Stimulated activated CD4-positive, alpha-beta T cell treated with anti-CD3 and anti-CD28 coated beads, Interleukin-2, amount 100 ng/mL, for 4 hours (primary cell): ENCODE measurements at regions not wholly inside any gene's neighbourhood (a gene's known extent, or its start where the extent isn't known, plus 50 kb on each side); places are given as distances from the start of the nearest gene placed in this dataset.

Experiments
- DNase-seq: peaks from one replicate; pipeline ENCODE4 v3.0.0-alpha.2; 2020; ENCODE audit warnings: low read depth

DNA sequence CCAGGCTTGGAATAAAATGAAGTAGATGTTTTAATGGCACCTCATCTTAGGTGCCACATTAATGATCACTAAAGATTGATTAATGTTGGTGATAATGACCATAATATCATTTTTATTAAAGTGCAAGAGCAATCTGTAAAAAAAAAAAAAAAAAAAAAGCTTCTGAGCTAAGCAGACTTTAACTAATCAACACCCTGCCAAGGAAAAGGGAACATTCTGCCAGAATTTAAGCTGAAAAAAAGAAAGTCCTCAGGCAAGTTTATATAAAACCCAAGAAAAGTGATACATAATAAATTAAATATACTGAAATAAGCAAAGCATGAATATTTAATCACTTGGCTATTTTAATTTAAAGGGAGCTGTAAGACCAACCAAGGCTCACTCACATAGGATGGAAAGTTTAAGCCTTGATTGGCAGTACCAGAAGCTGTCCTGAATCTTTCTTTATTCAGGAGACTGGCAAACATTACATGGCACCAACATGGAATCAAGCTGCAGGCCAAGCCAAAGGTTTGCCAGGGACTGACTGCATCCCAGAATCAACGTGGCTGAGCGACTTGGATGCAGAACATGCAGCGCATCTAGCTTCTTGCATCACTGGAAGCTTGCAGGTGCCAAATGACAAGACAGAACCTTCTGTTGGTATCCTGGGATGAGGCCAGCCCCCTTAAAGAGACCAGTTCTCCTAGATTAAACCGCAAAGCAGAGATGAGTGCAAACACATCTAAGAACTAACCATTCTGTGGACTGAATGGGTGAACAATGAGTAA is 413.6 kb downstream of the ENC1 start:
- DNase-seq: no peak

DNA sequence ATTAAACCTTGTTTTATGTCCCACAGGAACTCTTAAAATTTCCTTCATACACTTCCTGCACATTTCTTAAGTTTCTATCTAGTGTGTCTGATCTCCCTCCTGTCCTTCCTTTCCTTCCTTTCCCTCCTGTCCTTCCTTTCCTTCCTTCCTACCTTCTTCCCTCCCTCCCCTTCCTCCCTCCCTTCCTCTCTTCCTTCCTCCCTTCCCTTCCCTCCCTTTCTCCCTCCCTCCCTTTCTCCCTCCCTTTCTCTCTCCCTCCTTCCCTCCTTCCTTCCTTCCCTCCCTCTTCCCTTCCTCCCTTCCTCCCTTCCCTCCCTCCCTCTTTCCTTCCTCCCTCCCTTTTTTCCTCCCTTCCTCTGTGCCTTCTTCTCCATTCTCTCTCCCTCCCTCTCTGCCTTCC is 414.9 kb downstream of the ENC1 start:
- no peak for DNase-seq

DNA sequence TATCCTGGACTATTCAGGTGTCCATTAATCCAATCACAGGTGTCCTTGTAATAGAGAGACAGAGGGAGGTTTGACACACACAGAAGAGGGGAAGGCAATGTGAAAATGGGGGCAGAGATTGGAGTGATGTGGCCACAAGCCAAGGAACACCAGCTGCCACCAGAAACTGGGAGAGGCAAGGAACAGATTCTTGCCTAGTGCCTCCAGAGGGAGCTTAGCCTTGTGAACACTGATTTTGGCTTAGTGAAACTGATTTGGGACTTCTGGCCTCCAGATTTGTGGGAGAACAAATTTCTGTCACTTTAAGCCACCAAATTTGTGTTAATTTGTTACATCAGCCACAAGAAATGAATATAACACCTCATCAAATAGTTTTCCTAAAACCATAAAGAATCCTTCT is 416.2 kb downstream of the ENC1 start:
- no peak for DNase-seq

DNA sequence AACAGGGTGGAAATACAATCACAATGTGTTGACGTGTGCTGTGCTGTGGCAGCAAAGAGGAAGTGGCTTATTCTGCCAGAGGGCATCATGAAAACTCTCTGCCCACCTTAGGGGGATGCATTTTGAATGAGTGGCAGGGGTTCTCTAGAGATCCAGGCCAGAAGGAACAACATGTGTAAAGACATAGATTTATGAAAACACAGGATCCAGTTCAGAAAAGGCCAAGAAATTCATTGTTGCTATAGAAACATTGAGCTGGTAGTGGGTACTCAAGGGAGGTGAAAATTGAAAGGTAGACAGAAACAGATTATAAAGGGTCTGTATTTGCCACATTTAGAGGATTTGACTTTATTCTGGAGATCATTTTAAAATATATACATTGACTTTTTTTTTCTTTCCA is 417.7 kb downstream of the ENC1 start:
- no peak for DNase-seq

DNA sequence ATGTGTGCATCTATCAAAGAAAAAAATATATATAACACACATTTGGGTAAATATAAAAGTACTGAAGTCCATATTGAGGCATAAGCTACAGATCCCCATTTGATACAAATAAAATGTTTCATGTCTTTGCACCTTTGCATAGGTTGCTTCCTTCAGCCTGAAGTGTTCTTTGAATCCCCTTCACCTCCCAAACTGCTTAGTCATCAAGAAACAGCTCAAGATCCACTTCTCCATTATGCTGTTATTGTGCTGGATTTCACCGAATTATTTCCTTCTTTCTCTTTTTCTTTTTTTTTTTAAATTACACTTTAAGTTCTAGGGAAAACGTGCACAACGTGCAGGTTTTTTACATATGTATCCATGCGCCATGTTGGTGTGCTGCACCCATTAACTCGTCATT is 419.1 kb downstream of the ENC1 start:
- no peak for DNase-seq

DNA sequence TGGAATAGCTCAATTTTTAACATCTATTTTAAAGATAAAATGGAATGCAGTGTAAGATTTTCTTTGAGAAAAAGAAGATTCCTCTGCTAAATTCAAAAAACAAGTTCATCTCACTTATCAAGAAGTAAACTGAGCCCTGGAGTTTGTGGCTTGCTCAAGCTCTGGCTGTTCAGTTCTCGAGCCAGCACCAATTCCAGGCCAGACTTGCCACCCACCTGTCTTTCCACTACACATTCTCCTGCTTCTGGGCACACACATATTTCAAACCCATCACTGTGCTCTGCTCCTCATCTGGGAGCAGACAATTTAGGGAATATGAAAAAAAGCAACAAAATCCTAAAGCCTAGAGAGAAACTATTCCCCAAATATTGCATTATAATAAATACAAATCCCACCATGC is 424.5 kb downstream of the ENC1 start:
- no peak for DNase-seq

DNA sequence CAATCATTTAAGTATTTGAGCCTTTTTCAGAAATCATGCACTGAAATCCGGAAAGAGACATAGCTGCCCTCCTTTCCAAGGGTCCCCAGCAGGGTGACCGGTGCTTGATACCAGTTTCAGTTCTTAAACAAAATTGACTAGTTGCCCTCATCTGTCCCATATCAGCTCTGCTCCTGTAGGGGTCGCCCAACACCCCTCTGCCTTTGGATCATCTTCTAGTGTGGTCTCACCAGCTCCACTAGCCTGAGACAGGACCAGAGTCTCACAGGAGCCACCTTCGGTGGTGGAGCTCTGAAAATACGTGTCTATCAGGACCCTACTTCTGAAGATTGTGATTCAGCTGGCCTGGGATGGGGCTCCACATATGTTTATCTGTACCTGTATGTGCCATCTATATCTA is 428.2 kb downstream of the ENC1 start:
- DNase-seq: no peak

DNA sequence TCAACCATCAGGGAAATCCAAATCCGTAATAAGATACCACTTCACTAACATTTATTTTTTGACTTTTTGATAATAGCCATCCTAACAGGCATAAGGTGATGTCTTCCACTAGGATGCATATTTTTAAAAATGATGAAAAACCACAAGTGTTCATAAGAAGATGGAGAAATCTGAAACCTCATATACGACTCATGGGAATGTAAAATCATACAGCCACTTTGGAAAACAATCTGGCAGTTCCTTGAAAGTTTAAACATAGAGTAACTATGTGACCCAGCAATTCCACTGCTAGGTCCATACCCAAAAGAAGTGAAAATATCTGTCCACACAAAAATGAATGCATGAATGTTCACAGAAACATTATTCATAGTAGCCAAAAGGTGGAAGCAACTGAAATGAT is 431.0 kb downstream of the ENC1 start:
- DNase-seq: no peak

DNA sequence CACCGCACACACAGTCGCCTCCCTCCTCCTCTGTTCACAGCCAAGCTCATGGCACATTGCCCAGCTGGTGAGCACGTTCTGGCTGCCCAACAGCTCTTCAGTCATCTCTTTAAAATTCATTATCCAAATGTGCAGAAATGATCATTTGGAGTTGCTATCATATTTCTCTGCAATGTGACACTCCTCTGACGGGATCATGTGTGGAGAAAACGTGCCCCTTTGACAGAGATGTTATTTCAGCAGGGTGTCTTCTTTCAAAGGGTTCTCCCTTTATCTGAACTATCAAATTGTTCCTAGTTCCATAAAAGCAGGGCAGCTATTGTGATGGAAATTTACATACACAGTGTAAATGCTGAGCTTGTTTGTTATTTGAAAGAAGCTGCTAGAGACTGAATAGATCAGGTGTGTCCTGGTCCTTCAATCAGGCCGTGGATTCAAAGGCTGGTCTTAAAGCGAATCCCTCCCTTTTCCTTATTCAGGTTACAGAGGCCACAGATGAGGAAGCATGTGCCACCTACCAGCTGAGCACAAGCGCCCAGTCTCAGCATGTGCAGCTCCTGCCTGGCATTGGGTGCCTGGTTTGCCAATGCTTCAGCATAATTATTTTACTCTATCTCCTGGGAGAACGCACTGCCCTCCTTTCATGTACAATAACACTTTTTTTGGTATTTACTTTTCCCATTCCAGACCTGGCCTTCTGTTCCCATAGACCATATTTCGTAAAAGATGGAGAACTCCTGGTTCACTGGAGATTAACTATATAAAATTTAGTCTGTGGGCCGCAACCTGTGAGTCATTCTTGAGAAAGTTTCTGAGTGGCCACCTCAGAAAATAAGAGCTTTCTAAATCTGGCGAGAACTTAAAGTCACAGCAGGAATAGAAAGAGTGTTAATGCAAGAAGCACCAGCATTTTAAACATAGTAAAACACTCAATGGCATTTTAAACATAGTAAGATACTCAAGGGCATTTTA is 433.7 kb downstream of the ENC1 start:
- no peak for DNase-seq

DNA sequence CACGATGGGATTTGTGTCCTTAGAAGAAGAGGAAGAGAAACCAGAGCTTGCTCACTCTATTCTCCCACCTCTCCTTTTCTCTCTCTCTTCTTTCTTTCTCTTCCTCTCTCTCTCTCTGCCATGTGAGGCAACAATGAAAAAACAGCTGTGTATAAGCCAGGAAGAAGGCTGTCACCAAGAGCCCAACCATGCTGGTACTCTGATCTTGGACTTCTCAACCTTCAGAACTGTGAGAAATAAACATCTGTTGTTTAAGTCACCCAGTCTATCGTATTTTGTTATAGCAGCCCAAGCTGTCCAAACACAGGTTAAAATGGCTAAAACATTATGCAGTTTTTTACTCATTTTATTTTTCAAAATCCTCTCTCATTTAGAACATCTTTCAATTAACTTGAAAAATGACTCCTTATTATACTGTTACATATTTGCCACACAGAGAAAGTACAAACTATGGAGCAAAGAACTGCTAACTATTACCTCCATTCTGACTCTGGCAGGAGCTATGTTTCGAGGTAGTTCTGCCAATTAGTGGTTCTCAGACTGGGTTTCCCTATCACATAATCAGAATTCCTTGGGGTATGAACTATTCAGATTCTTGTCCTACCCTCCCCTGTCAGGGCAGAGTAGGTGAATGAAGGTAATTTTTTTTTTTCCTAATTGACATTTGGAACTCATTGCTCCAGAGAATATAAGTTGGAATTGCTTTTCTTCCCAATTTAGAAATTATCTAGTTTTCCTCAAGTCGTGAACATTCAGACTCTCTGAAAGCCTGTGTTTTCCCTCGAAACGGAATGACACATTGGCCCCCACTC is 434.6 kb downstream of the ENC1 start:
- DNase-seq: no peak

DNA sequence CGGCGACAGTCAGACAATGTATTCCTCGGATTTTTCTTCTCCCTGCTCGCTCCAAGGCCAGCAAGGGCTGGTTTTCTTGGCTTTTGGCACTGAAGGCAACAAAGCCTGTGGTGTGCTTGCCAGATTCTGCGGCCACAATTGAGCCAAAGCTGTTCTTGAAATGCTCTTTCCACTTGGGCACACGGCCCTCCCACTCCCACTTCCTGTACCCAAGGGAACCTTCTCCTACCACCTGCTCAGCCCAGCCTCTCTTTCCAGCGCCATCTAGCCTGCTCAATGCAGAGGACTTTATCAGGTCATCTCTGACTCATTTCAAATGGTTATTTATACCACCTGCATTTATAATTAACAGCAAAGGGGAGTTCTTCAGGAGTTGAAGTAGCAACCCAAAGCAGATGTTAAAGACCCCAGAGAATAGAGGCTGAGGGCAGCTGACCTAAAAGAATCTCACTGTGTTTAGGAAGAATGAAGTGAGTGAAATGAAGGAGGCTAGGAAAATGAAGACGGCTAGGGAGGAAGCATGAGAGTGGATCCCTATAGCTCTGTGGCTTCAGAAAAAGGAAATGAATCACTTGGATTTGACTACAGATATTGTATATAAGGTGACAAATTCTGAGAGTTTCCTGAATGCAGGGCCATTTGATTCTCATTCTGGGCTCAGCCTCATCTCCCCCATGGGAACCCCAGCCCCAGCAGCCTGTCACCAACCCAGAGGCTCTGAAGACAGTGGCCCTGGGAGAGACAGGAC is 439.0 kb downstream of the ENC1 start:
- DNase-seq: no peak

DNA sequence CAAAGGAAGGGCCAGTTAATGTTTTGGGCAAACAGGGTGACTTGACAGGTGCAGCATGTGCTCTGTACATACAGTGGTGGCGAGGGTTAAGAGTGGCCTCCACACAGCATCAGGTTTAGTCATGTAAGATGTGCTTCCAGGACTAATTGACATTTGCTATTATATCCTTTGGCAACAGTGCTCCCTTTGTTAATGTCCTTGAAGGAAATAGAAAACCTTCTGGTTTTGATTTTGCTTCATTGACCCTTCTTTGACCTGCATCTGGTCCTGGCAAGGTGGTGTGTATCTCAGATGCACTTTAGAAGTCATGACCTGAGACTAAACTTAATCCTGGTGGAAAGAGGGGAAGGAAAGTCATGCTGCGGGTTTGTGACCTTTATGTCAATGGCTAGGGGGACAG is 440.0 kb downstream of the ENC1 start:
- DNase-seq: no peak

DNA sequence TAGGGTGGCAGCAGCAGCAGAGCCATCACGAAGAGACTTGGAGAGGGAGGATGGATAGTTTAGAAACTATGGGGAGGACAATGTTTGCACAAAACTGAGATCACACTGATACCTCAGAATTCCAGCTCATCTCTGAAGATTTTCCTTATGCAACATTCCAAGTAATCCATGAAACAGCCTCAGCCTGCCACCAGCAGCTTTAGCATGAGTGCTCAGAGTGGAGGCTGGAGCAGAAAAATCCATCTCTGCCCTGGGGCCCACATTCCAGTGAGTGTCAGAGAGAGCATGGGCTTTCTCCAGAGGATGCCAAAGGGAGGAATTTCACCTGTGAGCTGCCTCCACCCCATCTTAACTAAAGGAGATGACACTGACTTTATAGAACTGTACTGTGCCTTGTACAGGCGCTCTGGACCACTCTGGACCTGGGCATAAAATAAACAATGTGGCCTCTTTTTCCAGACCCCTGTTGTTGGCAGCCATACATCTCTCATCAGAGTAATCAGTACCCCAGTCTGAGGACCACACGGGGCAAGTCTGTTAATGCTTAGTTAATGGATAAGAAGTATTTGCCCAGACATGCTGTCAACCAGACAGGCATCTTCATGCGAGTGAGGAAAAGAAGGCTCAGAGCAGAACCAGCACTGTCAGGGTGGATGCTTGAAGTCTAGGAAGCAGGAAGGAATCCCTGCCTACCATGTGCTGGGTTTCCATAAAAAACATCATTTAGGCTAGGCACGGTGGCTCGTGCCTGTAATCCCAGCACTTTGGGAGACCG is 440.9 kb downstream of the ENC1 start:
- DNase-seq: no peak

DNA sequence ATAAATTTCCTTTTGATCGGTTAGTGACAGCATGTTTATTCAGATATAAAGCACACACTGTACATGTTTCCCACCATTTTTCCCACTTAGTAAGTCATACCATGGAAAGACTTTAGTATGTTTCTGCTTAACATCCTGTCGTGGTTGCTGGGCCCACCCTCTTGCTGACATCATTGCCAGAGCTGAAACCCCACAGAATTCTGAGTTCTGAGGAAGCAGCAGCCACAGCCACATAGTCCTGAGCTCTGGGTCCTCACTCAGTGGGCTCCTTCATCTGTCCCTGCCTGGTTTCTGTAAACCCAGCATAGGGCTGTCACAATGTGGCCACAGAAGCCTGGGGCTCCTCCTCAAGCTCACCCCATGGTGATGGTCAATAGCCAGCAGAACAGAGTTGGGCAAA is 441.5 kb downstream of the ENC1 start:
- DNase-seq: no peak

DNA sequence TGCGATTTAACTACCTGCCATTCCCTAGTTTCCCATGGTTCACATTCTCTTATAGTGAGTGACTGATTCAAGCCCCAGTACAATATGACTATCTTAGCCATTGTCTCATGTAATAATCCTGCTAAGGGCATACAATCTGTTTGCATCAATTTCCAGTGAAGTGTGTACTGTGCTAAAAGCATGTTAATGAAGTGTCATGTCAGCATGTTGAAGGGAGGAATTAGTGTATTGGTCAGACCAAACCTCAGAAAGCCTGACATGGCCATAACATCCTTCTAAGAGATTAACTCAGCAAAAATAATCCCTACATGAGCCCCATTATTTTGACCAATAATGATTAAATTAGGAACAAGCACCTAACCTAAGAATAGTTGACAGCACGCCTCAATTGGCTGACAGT is 442.4 kb downstream of the ENC1 start:
- DNase-seq: no peak

DNA sequence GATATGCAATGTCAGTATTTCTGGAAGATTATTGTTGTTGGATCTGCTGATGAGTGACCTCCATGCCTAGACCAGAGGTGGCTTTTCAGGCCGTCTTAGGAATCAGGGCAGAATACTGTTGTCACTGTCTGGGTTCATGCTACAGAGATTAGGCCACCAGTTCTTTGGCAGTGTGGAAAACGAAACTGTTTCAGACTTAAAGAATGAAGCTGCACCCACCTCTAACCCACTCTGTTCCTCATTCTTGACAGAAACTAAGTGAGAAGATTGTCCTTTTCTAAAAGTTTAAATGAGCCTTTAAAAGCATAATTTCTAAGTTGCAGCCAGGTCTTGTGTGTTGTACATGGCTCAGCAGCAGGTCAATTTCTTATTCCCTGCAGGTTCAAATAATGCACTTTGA is 444.3 kb downstream of the ENC1 start:
- no peak for DNase-seq

DNA sequence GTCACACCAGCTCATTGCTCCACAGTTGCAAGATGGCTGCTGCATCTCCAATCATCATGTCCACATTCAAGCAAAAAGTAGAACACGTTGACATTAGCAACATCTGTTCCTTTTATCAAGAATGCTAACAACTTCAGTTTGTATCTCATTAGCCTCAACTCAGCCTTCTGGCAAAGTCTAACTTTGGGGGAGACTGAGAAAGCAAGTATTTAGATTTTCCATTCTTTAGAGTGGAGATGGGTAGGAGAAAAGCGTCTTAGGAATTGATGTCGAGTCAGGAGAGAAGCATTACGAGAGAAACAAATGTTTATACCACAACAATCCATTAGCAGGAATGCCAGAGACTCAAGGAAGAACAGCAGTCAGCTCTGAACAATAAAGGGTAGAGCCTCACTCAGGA is 446.3 kb downstream of the ENC1 start:
- DNase-seq: no peak

DNA sequence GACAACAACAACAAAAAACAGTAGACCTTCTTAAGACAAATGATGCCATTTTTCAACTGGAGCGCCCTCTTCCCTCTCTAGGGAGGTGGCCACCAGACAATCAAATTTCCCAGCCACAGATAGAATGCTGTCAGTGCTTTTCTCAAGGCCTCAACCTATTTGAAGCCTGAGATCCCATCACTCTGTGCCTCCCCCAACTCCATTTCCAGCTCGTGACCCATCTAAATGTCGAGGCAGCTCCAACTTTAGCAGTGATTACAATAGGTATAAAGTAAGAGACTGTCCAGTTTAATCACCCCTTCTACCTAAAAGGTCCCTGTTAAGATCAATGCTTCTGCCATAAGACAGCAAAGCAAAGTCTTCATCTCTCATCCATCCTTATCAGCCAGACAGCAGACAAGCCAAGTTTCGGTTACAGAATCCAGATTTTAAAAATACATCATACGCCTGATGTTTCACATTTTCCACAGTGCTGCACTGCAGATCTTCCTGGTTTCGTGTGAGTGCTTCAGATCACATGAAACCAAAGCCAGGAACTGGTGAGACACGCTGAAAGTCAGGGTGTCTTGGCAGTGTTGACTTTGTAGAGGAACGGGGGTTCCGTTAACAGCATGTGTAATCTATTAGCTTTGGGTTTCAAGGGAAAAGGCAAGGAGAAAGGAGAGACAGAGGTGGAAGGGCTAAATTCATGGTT is 447.8 kb downstream of the ENC1 start:
- DNase-seq: no peak

DNA sequence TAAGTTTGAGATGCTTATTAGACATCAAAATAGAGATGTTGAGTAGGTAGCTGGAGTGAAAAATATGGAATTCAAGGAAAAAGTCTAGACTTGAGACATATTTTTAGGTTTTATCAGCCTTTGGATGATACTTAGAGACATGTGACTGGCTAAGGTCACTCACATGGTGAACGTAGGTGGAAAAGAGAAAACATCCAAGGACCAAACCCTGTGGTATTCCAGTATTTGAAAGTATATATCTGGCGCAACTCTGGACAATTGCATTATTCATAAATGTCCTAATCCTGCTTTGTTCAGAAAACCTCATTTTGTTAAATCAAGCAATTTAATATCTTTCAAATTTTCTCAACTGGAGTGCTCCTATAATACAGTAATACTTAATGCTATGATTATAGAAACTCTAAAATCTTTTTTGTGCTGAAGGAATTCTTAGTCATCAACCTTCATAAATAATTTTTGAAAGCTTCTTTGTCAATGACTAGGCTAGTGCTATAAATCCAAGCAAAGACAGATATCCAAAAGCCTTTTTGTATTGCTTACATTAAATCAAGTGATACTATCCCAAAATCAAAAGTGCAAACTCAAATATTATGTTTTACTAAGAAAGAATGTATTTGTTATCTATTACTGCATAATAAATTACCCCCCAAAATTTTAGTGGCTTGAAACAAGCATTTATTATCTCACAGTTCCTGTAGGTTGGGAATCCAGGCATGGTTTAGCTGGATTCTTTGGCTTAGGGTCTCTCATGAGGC is 452.0 kb downstream of the ENC1 start:
- no peak for DNase-seq

DNA sequence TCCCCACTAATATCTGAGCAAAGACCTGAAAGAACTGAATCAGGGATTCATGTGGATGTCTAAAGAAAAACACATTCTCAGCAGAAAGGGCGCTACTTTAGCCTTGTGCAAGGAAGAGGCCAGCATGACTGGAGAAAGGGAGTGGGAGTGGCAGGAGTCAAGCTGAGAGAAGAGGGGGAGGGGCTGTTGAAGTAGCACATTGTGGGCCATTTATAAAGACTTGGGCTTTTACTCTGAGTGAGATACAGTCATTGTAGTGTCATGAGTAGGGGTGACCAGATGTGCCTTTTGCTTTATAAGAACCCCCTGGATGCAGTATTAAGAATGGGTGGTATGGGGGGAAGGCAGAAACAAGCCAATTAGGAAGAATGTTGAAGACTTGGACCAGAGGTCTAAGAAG is 452.8 kb downstream of the ENC1 start:
- no peak for DNase-seq
